Left ventricle myocardium inferior (tissue), 1 donor: ENCODE measurements at regions not wholly inside any gene's neighbourhood (a gene's known extent, or its start where the extent isn't known, plus 50 kb on each side); places are given as distances from the start of the nearest gene placed in this dataset.

Experiments used
- DNase-seq: peaks from one replicate; pipeline ENCODE4 v3.0.0-alpha.2; 2020
- H3K27ac ChIP-seq: fragments of 200-600 bp; replicated peaks from 2 replicates; pipeline ENCODE4 v1.8.0; 2021
- H3K27me3 ChIP-seq: fragments of 200-600 bp; 2 replicates; pipeline ENCODE4 v1.8.0; 2021; ENCODE audit warnings: low read depth
- H3K36me3 ChIP-seq: fragments of 200-600 bp; 2 replicates; pipeline ENCODE4 v1.8.0; 2021
- H3K4me1 ChIP-seq: fragments of 200-600 bp; 2 replicates; pipeline ENCODE4 v1.8.0; 2021
- H3K4me3 ChIP-seq: fragments of 200-600 bp; 2 replicates; pipeline ENCODE4 v1.8.0; 2021; ENCODE audit warnings: mild to moderate bottlenecking, moderate library complexity
- H3K9me3 ChIP-seq: fragments of 200-600 bp; replicated peaks from 2 replicates; pipeline ENCODE4 v1.8.0; 2021
- intact Hi-C: fragments of 100-400 bp; cut with micrococcal nuclease; formaldehyde crosslinking; loops from one replicate; pipeline ENCODE4 v1.11.0; 2022
- TF ChIP-seq, protein P1 (sequence below): fragments of 200-600 bp; IDR thresholded peaks from 2 replicates; pipeline ENCODE4 v1.8.0; 2021; ENCODE audit warnings: antibody characterized with exemption, mild to moderate bottlenecking, borderline replicate concordance
- donor health status: DM: no; HTN: yes; CAD: no; lungs with severe emphysema.

GRCh38 chr2:239881031-239881471, 144.1 kb downstream of the NDUFA10 start:
- H3K4me3 ChIP-seq, result no peak overlapping the region
- peaks cover 7% of the 10 kb centered on the region for H3K4me1 ChIP-seq
- TF ChIP-seq, protein P1, sequence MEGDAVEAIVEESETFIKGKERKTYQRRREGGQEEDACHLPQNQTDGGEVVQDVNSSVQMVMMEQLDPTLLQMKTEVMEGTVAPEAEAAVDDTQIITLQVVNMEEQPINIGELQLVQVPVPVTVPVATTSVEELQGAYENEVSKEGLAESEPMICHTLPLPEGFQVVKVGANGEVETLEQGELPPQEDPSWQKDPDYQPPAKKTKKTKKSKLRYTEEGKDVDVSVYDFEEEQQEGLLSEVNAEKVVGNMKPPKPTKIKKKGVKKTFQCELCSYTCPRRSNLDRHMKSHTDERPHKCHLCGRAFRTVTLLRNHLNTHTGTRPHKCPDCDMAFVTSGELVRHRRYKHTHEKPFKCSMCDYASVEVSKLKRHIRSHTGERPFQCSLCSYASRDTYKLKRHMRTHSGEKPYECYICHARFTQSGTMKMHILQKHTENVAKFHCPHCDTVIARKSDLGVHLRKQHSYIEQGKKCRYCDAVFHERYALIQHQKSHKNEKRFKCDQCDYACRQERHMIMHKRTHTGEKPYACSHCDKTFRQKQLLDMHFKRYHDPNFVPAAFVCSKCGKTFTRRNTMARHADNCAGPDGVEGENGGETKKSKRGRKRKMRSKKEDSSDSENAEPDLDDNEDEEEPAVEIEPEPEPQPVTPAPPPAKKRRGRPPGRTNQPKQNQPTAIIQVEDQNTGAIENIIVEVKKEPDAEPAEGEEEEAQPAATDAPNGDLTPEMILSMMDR, result no peak
- DNase-seq, result no peak
- peaks cover 39% of the 10 kb centered on the region for H3K9me3 ChIP-seq
- H3K36me3 ChIP-seq, result no peaks in the 10 kb centered on the region
- intact Hi-C loops, result no loop called here
- H3K27me3 ChIP-seq, result peaks cover 19% of the 10 kb centered on the region
- H3K27ac ChIP-seq, result no peak overlapping the region

GRCh38 chr2:239880396-239880795, 144.7 kb downstream of the NDUFA10 start:
- H3K27me3 ChIP-seq, result peaks cover 25% of the 10 kb centered on the region
- H3K9me3 ChIP-seq, result peaks cover 32% of the 10 kb centered on the region
- H3K36me3 ChIP-seq, result no peaks in the 10 kb centered on the region
- peaks cover 7% of the 10 kb centered on the region for H3K4me1 ChIP-seq
- intact Hi-C loops, result no loop called here
- DNase-seq, result no peak
- H3K27ac ChIP-seq, result no peak overlapping the region
- TF ChIP-seq, protein P1, result no peak
- H3K4me3 ChIP-seq, result no peak overlapping the region

DNA sequence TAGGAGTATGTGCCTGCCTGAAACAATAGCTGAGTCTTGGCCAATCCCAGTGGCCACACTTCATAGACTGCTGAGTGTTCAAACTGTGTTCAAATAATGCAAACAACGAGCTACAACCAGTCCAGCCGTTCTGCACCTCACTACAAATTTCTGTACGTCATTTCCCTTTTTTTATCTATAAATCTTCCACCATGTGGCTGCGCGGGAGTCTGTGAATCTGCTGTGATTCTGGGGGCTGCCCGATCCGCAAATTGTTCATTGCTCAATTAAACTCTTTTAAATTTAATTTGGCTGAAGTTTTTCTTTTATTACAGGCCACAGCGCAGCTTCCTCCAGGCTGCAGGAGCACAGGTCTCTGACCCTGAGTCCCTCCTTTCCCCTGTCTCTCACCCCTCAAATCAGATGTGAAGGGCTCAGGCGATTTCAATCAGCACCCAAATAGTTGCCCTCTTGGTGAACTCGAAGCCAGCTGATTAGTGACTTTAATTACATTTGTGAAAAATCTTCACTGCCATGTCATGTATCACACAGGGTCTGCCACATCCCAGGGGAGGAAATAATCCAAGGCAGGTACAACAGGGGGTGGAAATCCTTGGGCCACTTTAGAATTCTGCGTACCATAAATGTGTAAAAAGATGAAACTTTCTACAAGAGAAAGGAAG, 145.6 kb downstream of the NDUFA10 start:
- intact Hi-C loops, result no loop called here
- Histone ChIP-seq H3K36me3 (no peaks in the 10 kb centered on the region), H3K27ac (no peak overlapping the region), H3K4me3 (no peak overlapping the region), H3K9me3 (peaks cover 24% of the 10 kb centered on the region), H3K4me1 (peaks cover 7% of the 10 kb centered on the region), H3K27me3 (peaks cover 34% of the 10 kb centered on the region)
- TF ChIP-seq, protein P1, result no peak
- no peak for DNase-seq

GRCh38 chr2:239878686-239879085, 146.5 kb downstream of the NDUFA10 start:
- Histone ChIP-seq H3K27ac (no peak overlapping the region), H3K27me3 (peaks cover 43% of the 10 kb centered on the region), H3K36me3 (no peaks in the 10 kb centered on the region), H3K9me3 (peaks cover 15% of the 10 kb centered on the region), H3K4me1 (peaks cover 7% of the 10 kb centered on the region), H3K4me3 (no peak overlapping the region)
- TF ChIP-seq, protein P1, result no peak
- intact Hi-C loops, result no loop called here
- DNase-seq, result no peak

GRCh38 chr2:239876948-239877289, 148.2 kb downstream of the NDUFA10 start:
- Histone ChIP-seq H3K9me3 (peaks cover 14% of the 10 kb centered on the region), H3K36me3 (no peaks in the 10 kb centered on the region), H3K27ac (no peak overlapping the region), H3K4me1 (peaks cover 4% of the 10 kb centered on the region), H3K27me3 (peaks cover 48% of the 10 kb centered on the region), H3K4me3 (no peak overlapping the region)
- intact Hi-C loops, result no loop called here
- TF ChIP-seq, protein P1, result no peak
- DNase-seq, result no peak
